Activated B cell treated with CpG ODN at 0.5 μM for 24 hours (primary cell): ENCODE measurements at regions not wholly inside any gene's neighbourhood (a gene's known extent, or its start where the extent isn't known, plus 50 kb on each side); places are given as distances from the start of the nearest gene placed in this dataset.

Experiments used
- ATAC-seq: fragments of 200-7000 bp; cut with Tn5 transposase; one replicate; pipeline ENCODE4 v1.10.0; 2021; ENCODE audit warnings: low read depth, mild to moderate bottlenecking, moderate library complexity
- CTCF ChIA-PET: fragments of 350-600 bp; sonication (Branson Sonifier 250); formaldehyde crosslinking; loops from one replicate; lab custom pipeline; 2021; ENCODE audit warnings: antibody characterized with exemption; lab: Charles Lee
- POLR2A ChIA-PET: fragments of 350-600 bp; sonication (Branson Sonifier 250); formaldehyde crosslinking; loops from one replicate; lab custom pipeline; 2021; ENCODE audit warnings: antibody characterized with exemption; lab: Charles Lee
- DNase-seq: peaks from one replicate; pipeline ENCODE4 v3.0.0; 2022
- H3K27ac Mint-ChIP-seq: one replicate; pipeline ENCODE4 v1.8.0; 2020; ENCODE audit warnings: mixed read lengths
- H3K27me3 Mint-ChIP-seq: one replicate; pipeline ENCODE4 v1.8.0; 2021; ENCODE audit warnings: mixed read lengths
- H3K36me3 Mint-ChIP-seq: one replicate; pipeline ENCODE4 v1.8.0; 2021; ENCODE audit warnings: low read depth, mixed read lengths
- H3K4me1 Mint-ChIP-seq: one replicate; pipeline ENCODE4 v1.8.0; 2021; ENCODE audit warnings: mixed read lengths
- H3K4me3 Mint-ChIP-seq: one replicate; pipeline ENCODE4 v1.8.0; 2020; ENCODE audit warnings: mild to moderate bottlenecking, mixed read lengths
- H3K9me3 Mint-ChIP-seq: one replicate; pipeline ENCODE4 v1.8.0; 2020; ENCODE audit warnings: mixed read lengths
- CTCF ChIP-seq: fragments of 200-600 bp; IDR thresholded peaks from one replicate; pipeline ENCODE4 v1.8.0; 2022; ENCODE audit warnings: antibody characterized with exemption, mild to moderate bottlenecking
- intact Hi-C: fragments of 100-400 bp; cut with micrococcal nuclease; formaldehyde crosslinking; loops from one replicate; pipeline ENCODE4 v1.15.1; 2024

DNA sequence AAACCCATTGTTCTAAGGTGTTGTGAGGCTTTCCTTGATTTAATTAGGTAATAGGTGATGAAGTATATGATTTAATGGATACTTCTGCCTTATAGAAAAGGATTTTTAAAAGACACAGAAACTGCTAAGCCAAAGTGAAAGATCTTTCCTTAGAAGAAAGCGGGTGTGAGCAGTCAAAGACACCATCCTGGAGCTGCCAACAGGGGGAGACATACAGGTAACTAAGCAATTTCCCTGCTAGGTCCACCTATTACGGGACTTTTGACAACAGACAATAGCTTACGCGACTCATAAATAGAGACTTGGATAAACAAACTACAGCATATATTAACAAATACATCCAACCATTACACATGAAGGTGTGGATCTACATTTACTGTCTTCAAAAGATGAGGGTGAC lies 669.5 kb downstream of the SQOR start:
- H3K36me3 Mint-ChIP-seq = no peaks in the 10 kb centered on the region
- intact Hi-C loops = no loop called here
- no peak for TF ChIP-seq CTCF
- no peak overlapping the region for H3K27ac Mint-ChIP-seq
- CTCF ChIA-PET = no interaction called here
- H3K4me3 Mint-ChIP-seq = no peak overlapping the region
- no peaks in the 10 kb centered on the region for H3K4me1 Mint-ChIP-seq
- ATAC-seq (no peak), DNase-seq (no peak)
- H3K27me3 Mint-ChIP-seq = no peaks in the 10 kb centered on the region
- POLR2A ChIA-PET = no interaction called here
- no peaks in the 10 kb centered on the region for H3K9me3 Mint-ChIP-seq

DNA sequence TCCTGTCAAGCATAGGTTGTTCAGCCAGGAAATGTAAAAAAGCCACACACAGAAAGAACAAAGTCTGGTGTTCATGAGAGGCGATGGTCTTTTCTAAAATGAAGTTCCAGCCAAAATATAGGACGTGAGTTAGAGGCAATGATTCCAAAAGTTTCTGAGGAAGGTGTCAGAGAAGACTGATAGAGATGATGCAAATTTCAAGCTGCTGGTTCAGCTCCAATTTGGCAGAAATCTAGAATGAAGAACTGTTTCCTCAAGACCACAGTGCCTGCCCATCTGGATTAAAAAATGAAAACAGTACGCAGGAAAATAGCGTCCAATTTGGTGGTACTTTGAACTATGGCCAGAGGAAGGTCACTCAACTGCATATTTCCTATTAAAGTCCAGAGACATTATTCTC lies 672.9 kb downstream of the SQOR start:
- Mint-ChIP-seq H3K4me3 (no peak overlapping the region), H3K4me1 (no peaks in the 10 kb centered on the region), H3K36me3 (no peaks in the 10 kb centered on the region), H3K9me3 (no peaks in the 10 kb centered on the region), H3K27ac (no peak overlapping the region), H3K27me3 (no peaks in the 10 kb centered on the region)
- DNase-seq (no peak), ATAC-seq (no peak)
- POLR2A ChIA-PET = no interaction called here
- intact Hi-C loops = no loop called here
- CTCF ChIA-PET = no interaction called here
- TF ChIP-seq CTCF = no peak

- Mint-ChIP-seq H3K27ac (no peak overlapping the region), H3K36me3 (no peaks in the 10 kb centered on the region), H3K4me3 (no peak overlapping the region), H3K9me3 (no peaks in the 10 kb centered on the region), H3K4me1 (no peaks in the 10 kb centered on the region), H3K27me3 (no peaks in the 10 kb centered on the region)
- ChIA-PET CTCF (interaction anchor here (1.0 to 1.4 kb wide), 2 partner anchors 9 to 1678 kb away, joined by 3 to 4 read pairs; no protein-coding TSS in a partner anchor), POLR2A (no interaction called here)
- DNase-seq (no peak), ATAC-seq (no peak)
- TF ChIP-seq CTCF = no peak
- intact Hi-C loops = no loop called here
These were observed 675.1 kb downstream of the SQOR start for GRCh38 chr15:46309914-46310313.

DNA sequence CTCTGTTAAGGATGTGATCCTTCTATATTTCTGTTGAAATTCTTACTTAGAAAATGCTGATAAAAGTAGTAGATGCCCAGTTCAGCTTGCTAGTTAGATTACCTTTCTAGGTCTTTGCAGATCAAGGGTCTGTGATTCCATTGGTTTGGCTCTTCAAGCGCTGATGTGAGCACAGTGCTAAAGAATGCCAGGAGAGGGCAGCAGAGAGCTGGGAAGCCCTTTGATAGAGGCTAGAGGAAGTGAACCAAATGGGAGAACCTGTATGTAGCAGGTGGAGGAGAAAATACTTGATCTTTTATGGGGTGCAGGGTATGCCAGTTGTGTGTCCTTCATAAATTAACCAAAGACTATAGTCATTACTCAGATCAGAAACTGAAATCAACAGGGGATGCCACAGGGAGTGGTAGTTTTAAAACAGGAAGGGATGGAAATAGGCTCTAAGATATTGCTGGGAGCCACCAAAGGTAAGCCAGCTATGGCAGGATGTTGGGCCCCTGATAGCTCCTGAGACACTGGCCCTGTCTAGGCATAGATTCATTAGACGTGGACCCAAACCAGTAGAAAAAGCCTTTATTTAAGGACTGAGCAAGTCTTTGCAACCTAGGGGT lies 677.4 kb downstream of the SQOR start:
- ChIA-PET POLR2A (no interaction called here), CTCF (interaction anchor here (0.6 to 2.1 kb wide), 9 partner anchors 9 to 1974 kb away, joined by 3 to 7 read pairs (median 4); no protein-coding TSS in a partner anchor)
- Mint-ChIP-seq H3K27ac (no peak overlapping the region), H3K27me3 (no peaks in the 10 kb centered on the region), H3K9me3 (no peaks in the 10 kb centered on the region), H3K4me1 (no peaks in the 10 kb centered on the region), H3K36me3 (no peaks in the 10 kb centered on the region), H3K4me3 (no peak overlapping the region)
- peak; percentile 71 for ATAC-seq
- intact Hi-C loops = no loop called here
- peak; percentile 18 for DNase-seq
- no peak for TF ChIP-seq CTCF

GRCh38 chr15:46315434-46315833 lies 680.6 kb downstream of the SQOR start:
- Mint-ChIP-seq H3K9me3 (no peaks in the 10 kb centered on the region), H3K4me3 (no peak overlapping the region), H3K36me3 (no peaks in the 10 kb centered on the region), H3K27me3 (no peaks in the 10 kb centered on the region), H3K27ac (no peak overlapping the region), H3K4me1 (no peaks in the 10 kb centered on the region)
- intact Hi-C loops = no loop called here
- DNase-seq (no peak), ATAC-seq (no peak)
- ChIA-PET CTCF (no interaction called here), POLR2A (no interaction called here)
- TF ChIP-seq CTCF = no peak
